ENCODE measurements at regions not wholly inside any gene's neighbourhood (a gene's known extent, or its start where the extent isn't known, plus 50 kb on each side); places are given as distances from the start of the nearest gene placed in this dataset.

DNA sequence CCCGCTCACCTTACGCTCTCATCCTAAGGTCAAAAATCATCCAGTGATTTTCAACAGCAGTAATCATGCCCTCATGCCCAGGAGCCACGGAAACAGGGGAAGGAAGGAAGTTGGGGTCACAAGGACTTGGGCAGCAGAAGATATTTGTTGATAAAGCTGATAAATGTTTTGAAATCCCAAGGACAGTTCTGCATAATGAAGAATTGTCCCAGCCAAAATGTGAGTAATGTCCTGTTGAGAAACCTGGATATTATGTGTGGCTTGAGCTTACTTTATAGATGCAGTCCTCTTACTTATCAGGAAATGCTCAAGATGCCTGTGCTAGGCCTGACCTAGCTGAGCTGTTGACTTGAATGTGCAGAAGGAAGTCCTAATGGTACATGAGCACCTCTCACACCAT, 263.0 kb upstream of the ZFP42 start (continued):
- TF ChIP-seq, protein P1, sequence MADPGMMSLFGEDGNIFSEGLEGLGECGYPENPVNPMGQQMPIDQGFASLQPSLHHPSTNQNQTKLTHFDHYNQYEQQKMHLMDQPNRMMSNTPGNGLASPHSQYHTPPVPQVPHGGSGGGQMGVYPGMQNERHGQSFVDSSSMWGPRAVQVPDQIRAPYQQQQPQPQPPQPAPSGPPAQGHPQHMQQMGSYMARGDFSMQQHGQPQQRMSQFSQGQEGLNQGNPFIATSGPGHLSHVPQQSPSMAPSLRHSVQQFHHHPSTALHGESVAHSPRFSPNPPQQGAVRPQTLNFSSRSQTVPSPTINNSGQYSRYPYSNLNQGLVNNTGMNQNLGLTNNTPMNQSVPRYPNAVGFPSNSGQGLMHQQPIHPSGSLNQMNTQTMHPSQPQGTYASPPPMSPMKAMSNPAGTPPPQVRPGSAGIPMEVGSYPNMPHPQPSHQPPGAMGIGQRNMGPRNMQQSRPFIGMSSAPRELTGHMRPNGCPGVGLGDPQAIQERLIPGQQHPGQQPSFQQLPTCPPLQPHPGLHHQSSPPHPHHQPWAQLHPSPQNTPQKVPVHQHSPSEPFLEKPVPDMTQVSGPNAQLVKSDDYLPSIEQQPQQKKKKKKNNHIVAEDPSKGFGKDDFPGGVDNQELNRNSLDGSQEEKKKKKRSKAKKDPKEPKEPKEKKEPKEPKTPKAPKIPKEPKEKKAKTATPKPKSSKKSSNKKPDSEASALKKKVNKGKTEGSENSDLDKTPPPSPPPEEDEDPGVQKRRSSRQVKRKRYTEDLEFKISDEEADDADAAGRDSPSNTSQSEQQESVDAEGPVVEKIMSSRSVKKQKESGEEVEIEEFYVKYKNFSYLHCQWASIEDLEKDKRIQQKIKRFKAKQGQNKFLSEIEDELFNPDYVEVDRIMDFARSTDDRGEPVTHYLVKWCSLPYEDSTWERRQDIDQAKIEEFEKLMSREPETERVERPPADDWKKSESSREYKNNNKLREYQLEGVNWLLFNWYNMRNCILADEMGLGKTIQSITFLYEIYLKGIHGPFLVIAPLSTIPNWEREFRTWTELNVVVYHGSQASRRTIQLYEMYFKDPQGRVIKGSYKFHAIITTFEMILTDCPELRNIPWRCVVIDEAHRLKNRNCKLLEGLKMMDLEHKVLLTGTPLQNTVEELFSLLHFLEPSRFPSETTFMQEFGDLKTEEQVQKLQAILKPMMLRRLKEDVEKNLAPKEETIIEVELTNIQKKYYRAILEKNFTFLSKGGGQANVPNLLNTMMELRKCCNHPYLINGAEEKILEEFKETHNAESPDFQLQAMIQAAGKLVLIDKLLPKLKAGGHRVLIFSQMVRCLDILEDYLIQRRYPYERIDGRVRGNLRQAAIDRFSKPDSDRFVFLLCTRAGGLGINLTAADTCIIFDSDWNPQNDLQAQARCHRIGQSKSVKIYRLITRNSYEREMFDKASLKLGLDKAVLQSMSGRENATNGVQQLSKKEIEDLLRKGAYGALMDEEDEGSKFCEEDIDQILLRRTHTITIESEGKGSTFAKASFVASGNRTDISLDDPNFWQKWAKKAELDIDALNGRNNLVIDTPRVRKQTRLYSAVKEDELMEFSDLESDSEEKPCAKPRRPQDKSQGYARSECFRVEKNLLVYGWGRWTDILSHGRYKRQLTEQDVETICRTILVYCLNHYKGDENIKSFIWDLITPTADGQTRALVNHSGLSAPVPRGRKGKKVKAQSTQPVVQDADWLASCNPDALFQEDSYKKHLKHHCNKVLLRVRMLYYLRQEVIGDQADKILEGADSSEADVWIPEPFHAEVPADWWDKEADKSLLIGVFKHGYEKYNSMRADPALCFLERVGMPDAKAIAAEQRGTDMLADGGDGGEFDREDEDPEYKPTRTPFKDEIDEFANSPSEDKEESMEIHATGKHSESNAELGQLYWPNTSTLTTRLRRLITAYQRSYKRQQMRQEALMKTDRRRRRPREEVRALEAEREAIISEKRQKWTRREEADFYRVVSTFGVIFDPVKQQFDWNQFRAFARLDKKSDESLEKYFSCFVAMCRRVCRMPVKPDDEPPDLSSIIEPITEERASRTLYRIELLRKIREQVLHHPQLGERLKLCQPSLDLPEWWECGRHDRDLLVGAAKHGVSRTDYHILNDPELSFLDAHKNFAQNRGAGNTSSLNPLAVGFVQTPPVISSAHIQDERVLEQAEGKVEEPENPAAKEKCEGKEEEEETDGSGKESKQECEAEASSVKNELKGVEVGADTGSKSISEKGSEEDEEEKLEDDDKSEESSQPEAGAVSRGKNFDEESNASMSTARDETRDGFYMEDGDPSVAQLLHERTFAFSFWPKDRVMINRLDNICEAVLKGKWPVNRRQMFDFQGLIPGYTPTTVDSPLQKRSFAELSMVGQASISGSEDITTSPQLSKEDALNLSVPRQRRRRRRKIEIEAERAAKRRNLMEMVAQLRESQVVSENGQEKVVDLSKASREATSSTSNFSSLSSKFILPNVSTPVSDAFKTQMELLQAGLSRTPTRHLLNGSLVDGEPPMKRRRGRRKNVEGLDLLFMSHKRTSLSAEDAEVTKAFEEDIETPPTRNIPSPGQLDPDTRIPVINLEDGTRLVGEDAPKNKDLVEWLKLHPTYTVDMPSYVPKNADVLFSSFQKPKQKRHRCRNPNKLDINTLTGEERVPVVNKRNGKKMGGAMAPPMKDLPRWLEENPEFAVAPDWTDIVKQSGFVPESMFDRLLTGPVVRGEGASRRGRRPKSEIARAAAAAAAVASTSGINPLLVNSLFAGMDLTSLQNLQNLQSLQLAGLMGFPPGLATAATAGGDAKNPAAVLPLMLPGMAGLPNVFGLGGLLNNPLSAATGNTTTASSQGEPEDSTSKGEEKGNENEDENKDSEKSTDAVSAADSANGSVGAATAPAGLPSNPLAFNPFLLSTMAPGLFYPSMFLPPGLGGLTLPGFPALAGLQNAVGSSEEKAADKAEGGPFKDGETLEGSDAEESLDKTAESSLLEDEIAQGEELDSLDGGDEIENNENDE (IDR thresholded peaks at IDR 0.05; ENCODE audit: insufficient replicate concordance, low read length): no peak
- no peak for TF ChIP-seq CHD1 (IDR thresholded peaks at IDR 0.05; ENCODE audit: low read depth, low read length)
- TF ChIP-seq MAFK (IDR thresholded peaks at IDR 0.05; ENCODE audit: low read depth, low read length): no peak
- no peak for TF ChIP-seq EP300 (IDR thresholded peaks at IDR 0.05; ENCODE audit: borderline replicate concordance in 1 of 2, low read depth in 2 of 2, low read length in 2 of 2)

All from H1 (cell line).